Activated naive CD8-positive, alpha-beta T cell (primary cell): ENCODE measurements at regions not wholly inside any gene's neighbourhood (a gene's known extent, or its start where the extent isn't known, plus 50 kb on each side); places are given as distances from the start of the nearest gene placed in this dataset.

Source experiments
- H3K27ac Mint-ChIP-seq: one replicate; pipeline ENCODE4 v1.8.0; 2021; ENCODE audit warnings: mixed read lengths
- H3K27me3 Mint-ChIP-seq: one replicate; pipeline ENCODE4 v1.8.0; 2021; ENCODE audit warnings: mixed read lengths
- H3K36me3 Mint-ChIP-seq: one replicate; pipeline ENCODE4 v1.8.0; 2021; ENCODE audit warnings: mixed read lengths
- H3K4me1 Mint-ChIP-seq: one replicate; pipeline ENCODE4 v1.8.0; 2021; ENCODE audit warnings: low read depth, mixed read lengths
- H3K4me3 Mint-ChIP-seq: one replicate; pipeline ENCODE4 v1.8.0; 2021; ENCODE audit warnings: mild to moderate bottlenecking, mixed read lengths
- H3K9me3 Mint-ChIP-seq: one replicate; pipeline ENCODE4 v1.8.0; 2021; ENCODE audit warnings: low read depth, mixed read lengths

- H3K4me3 Mint-ChIP-seq: no peak overlapping the region
- H3K36me3 Mint-ChIP-seq: no peaks in the 10 kb centered on the region
- no peak overlapping the region for H3K27ac Mint-ChIP-seq
- no peaks in the 10 kb centered on the region for H3K27me3 Mint-ChIP-seq
- H3K4me1 Mint-ChIP-seq: no peaks in the 10 kb centered on the region
- H3K9me3 Mint-ChIP-seq: no peaks in the 10 kb centered on the region
Measured at GRCh38 chr2:215849771-215850170, 163.6 kb downstream of the MREG start.

- no peaks in the 10 kb centered on the region for H3K4me1 Mint-ChIP-seq
- no peak overlapping the region for H3K4me3 Mint-ChIP-seq
- H3K27ac Mint-ChIP-seq: no peak overlapping the region
- no peaks in the 10 kb centered on the region for H3K9me3 Mint-ChIP-seq
- no peaks in the 10 kb centered on the region for H3K36me3 Mint-ChIP-seq
- no peaks in the 10 kb centered on the region for H3K27me3 Mint-ChIP-seq
Measured at GRCh38 chr2:215848698-215849097, 164.7 kb downstream of the MREG start.

- Mint-ChIP-seq H3K27me3 (no peaks in the 10 kb centered on the region), H3K4me3 (no peak overlapping the region), H3K9me3 (no peaks in the 10 kb centered on the region), H3K36me3 (no peaks in the 10 kb centered on the region), H3K4me1 (no peaks in the 10 kb centered on the region), H3K27ac (no peak overlapping the region)
Measured at GRCh38 chr2:215848146-215848545, 165.2 kb downstream of the MREG start.

GRCh38 chr2:215847718-215848117 lies 165.6 kb downstream of the MREG start:
- no peak overlapping the region for H3K27ac Mint-ChIP-seq
- no peaks in the 10 kb centered on the region for H3K36me3 Mint-ChIP-seq
- no peaks in the 10 kb centered on the region for H3K27me3 Mint-ChIP-seq
- no peaks in the 10 kb centered on the region for H3K4me1 Mint-ChIP-seq
- H3K9me3 Mint-ChIP-seq: no peaks in the 10 kb centered on the region
- H3K4me3 Mint-ChIP-seq: no peak overlapping the region

GRCh38 chr2:215847056-215847455 lies 166.3 kb downstream of the MREG start:
- Mint-ChIP-seq H3K36me3 (no peaks in the 10 kb centered on the region), H3K4me1 (no peaks in the 10 kb centered on the region), H3K27me3 (no peaks in the 10 kb centered on the region), H3K27ac (no peak overlapping the region), H3K9me3 (no peaks in the 10 kb centered on the region), H3K4me3 (no peak overlapping the region)

GRCh38 chr2:215845839-215846586 lies 167.3 kb downstream of the MREG start:
- Mint-ChIP-seq H3K4me3 (no peak overlapping the region), H3K9me3 (no peaks in the 10 kb centered on the region), H3K36me3 (no peaks in the 10 kb centered on the region), H3K4me1 (no peaks in the 10 kb centered on the region), H3K27ac (no peak overlapping the region), H3K27me3 (no peaks in the 10 kb centered on the region)

GRCh38 chr2:215843579-215843978 lies 169.8 kb downstream of the MREG start:
- H3K36me3 Mint-ChIP-seq: no peaks in the 10 kb centered on the region
- H3K27me3 Mint-ChIP-seq: no peaks in the 10 kb centered on the region
- no peak overlapping the region for H3K27ac Mint-ChIP-seq
- H3K4me1 Mint-ChIP-seq: no peaks in the 10 kb centered on the region
- no peaks in the 10 kb centered on the region for H3K9me3 Mint-ChIP-seq
- no peak overlapping the region for H3K4me3 Mint-ChIP-seq

GRCh38 chr2:215841175-215841816 lies 172.1 kb downstream of the MREG start:
- H3K4me1 Mint-ChIP-seq: no peaks in the 10 kb centered on the region
- no peaks in the 10 kb centered on the region for H3K36me3 Mint-ChIP-seq
- H3K27ac Mint-ChIP-seq: no peak overlapping the region
- H3K27me3 Mint-ChIP-seq: peaks cover 2% of the 10 kb centered on the region
- no peaks in the 10 kb centered on the region for H3K9me3 Mint-ChIP-seq
- H3K4me3 Mint-ChIP-seq: no peak overlapping the region

- H3K4me1 Mint-ChIP-seq: no peaks in the 10 kb centered on the region
- no peak overlapping the region for H3K27ac Mint-ChIP-seq
- H3K4me3 Mint-ChIP-seq: no peak overlapping the region
- H3K36me3 Mint-ChIP-seq: no peaks in the 10 kb centered on the region
- H3K9me3 Mint-ChIP-seq: no peaks in the 10 kb centered on the region
- H3K27me3 Mint-ChIP-seq: peaks cover 2% of the 10 kb centered on the region
Measured at GRCh38 chr2:215839816-215840215, 173.5 kb downstream of the MREG start.

- no peak overlapping the region for H3K27ac Mint-ChIP-seq
Measured at GRCh38 chr2:215839309-215839708, 174.0 kb downstream of the MREG start.

GRCh38 chr2:215836881-215837280 lies 176.5 kb downstream of the MREG start:
- Mint-ChIP-seq H3K4me3 (no peak overlapping the region), H3K9me3 (no peaks in the 10 kb centered on the region), H3K27me3 (peaks cover 2% of the 10 kb centered on the region), H3K27ac (no peak overlapping the region), H3K36me3 (no peaks in the 10 kb centered on the region), H3K4me1 (no peaks in the 10 kb centered on the region)

More at GRCh38 chr2:215839309-215839708, 174.0 kb downstream of the MREG start:
- no peak overlapping the region for H3K4me3 Mint-ChIP-seq
- no peaks in the 10 kb centered on the region for H3K4me1 Mint-ChIP-seq
- H3K36me3 Mint-ChIP-seq: no peaks in the 10 kb centered on the region
- H3K9me3 Mint-ChIP-seq: no peaks in the 10 kb centered on the region
- H3K27me3 Mint-ChIP-seq: peaks cover 2% of the 10 kb centered on the region

GRCh38 chr2:215835657-215836056 lies 177.7 kb downstream of the MREG start:
- Mint-ChIP-seq H3K27me3 (peaks cover 2% of the 10 kb centered on the region), H3K4me3 (no peak overlapping the region), H3K9me3 (no peaks in the 10 kb centered on the region), H3K4me1 (no peaks in the 10 kb centered on the region), H3K27ac (no peak overlapping the region), H3K36me3 (no peaks in the 10 kb centered on the region)

GRCh38 chr2:215835231-215835630 lies 178.1 kb downstream of the MREG start:
- Mint-ChIP-seq H3K27me3 (peaks cover 2% of the 10 kb centered on the region), H3K9me3 (no peaks in the 10 kb centered on the region), H3K4me3 (no peak overlapping the region), H3K36me3 (no peaks in the 10 kb centered on the region), H3K4me1 (no peaks in the 10 kb centered on the region), H3K27ac (no peak overlapping the region)

- H3K4me1 Mint-ChIP-seq: no peaks in the 10 kb centered on the region
- H3K4me3 Mint-ChIP-seq: no peak overlapping the region
- no peaks in the 10 kb centered on the region for H3K9me3 Mint-ChIP-seq
- H3K27ac Mint-ChIP-seq: no peak overlapping the region
- no peaks in the 10 kb centered on the region for H3K36me3 Mint-ChIP-seq
- H3K27me3 Mint-ChIP-seq: peaks cover 2% of the 10 kb centered on the region
Measured at GRCh38 chr2:215833531-215834162, 179.7 kb downstream of the MREG start.

GRCh38 chr2:215832791-215833190 lies 180.6 kb downstream of the MREG start:
- Mint-ChIP-seq H3K27ac (no peak overlapping the region), H3K27me3 (peaks cover 2% of the 10 kb centered on the region), H3K4me3 (no peak overlapping the region), H3K36me3 (no peaks in the 10 kb centered on the region), H3K4me1 (no peaks in the 10 kb centered on the region), H3K9me3 (no peaks in the 10 kb centered on the region)
